WERI-Rb-1 (cell line): ENCODE measurements at regions not wholly inside any gene's neighbourhood (a gene's known extent, or its start where the extent isn't known, plus 50 kb on each side); places are given as distances from the start of the nearest gene placed in this dataset.

Experiments used
- DNase-seq: peaks from one replicate; pipeline ENCODE4 v3.0.0-alpha.2; 2020
- H3K27ac ChIP-seq: fragments of 250-450 bp; sonication (Bioruptor Pico); 2 replicates; pipeline ENCODE4 v1.5.1; 2020; ENCODE audit warnings: mild to moderate bottlenecking, moderate library complexity
- H3K27me3 ChIP-seq: fragments of 250-450 bp; sonication (Bioruptor Pico); 2 replicates; pipeline ENCODE4 v1.5.1; 2021; ENCODE audit warnings: mild to moderate bottlenecking, low read depth, moderate library complexity; ENCODE audit not compliant: insufficient read depth, severe bottlenecking
- H3K36me3 ChIP-seq: fragments of 250-450 bp; sonication (Bioruptor Pico); 2 replicates; pipeline ENCODE4 v1.5.1; 2020; ENCODE audit warnings: mild to moderate bottlenecking, moderate library complexity
- H3K4me3 ChIP-seq: 2 replicates; pipeline ENCODE4 v1.5.1; 2011; ENCODE audit warnings: low read depth, mild to moderate bottlenecking, control low read depth, low read length
- H3K9me3 ChIP-seq: fragments of 250-450 bp; sonication (Bioruptor Pico); 2 replicates; pipeline ENCODE4 v1.5.1; 2021; ENCODE audit warnings: mild to moderate bottlenecking, moderate library complexity; ENCODE audit not compliant: severe bottlenecking
- CTCF ChIP-seq: IDR thresholded peaks from 2 replicates; pipeline ENCODE4 v1.5.1; 2011; ENCODE audit warnings: low read depth, mild to moderate bottlenecking, control low read depth, inconsistent platforms, low read length

GRCh38 chr12:96143827-96144565, 50.2 kb upstream of the ELK3 start:
- Histone ChIP-seq H3K9me3 (no peaks in the 10 kb centered on the region), H3K36me3 (no peaks in the 10 kb centered on the region), H3K27me3 (no peaks in the 10 kb centered on the region), H3K4me3 (no peak overlapping the region), H3K27ac (no peak overlapping the region)
- no peak for DNase-seq
- TF ChIP-seq CTCF: no peak
